NCI-H1092 (cell line): ENCODE measurements at regions not wholly inside any gene's neighbourhood (a gene's known extent, or its start where the extent isn't known, plus 50 kb on each side); places are given as distances from the start of the nearest gene placed in this dataset.

Source experiments
- DNase-seq: peaks from one replicate; lab custom pipeline; 2025; lab: John Stamatoyannopoulos, UW

GRCh38 chr4:35189988-35190613 lies 1054.2 kb downstream of the ARAP2 start:
- DNase-seq, result no peak

GRCh38 chr4:35201403-35201802 lies 1042.9 kb downstream of the ARAP2 start:
- no peak for DNase-seq

GRCh38 chr4:35216636-35217035 lies 1027.7 kb downstream of the ARAP2 start:
- no peak for DNase-seq

- no peak for DNase-seq
Observed at GRCh38 chr4:35217331-35217730, 1027.0 kb downstream of the ARAP2 start.

GRCh38 chr4:35228313-35228712 lies 1016.0 kb downstream of the ARAP2 start:
- DNase-seq, result no peak

GRCh38 chr4:35229021-35229420 lies 1015.3 kb downstream of the ARAP2 start:
- DNase-seq, result no peak

- no peak for DNase-seq
Observed at GRCh38 chr4:35237924-35238323, 1006.4 kb downstream of the ARAP2 start.

- DNase-seq, result no peak
Observed at GRCh38 chr4:35238793-35239192, 1005.5 kb downstream of the ARAP2 start.

GRCh38 chr4:35246493-35246892 lies 997.8 kb downstream of the ARAP2 start:
- DNase-seq, result no peak

- no peak for DNase-seq
Observed at GRCh38 chr4:35247047-35247446, 997.3 kb downstream of the ARAP2 start.

GRCh38 chr4:35250331-35250730 lies 994.0 kb downstream of the ARAP2 start:
- DNase-seq, result no peak

- DNase-seq, result no peak
Observed at GRCh38 chr4:35250761-35251160, 993.6 kb downstream of the ARAP2 start.

GRCh38 chr4:35252071-35252470 lies 992.2 kb downstream of the ARAP2 start:
- DNase-seq, result no peak

GRCh38 chr4:35252866-35253265 lies 991.4 kb downstream of the ARAP2 start:
- no peak for DNase-seq

- no peak for DNase-seq
Observed at GRCh38 chr4:35253331-35253730, 991.0 kb downstream of the ARAP2 start.

- no peak for DNase-seq
Observed at GRCh38 chr4:35286434-35286833, 957.9 kb downstream of the ARAP2 start.

GRCh38 chr4:35300996-35301774 lies 943.1 kb downstream of the ARAP2 start:
- no peak for DNase-seq

GRCh38 chr4:35315419-35315818 lies 928.9 kb downstream of the ARAP2 start:
- no peak for DNase-seq

GRCh38 chr4:35325908-35326453 lies 918.3 kb downstream of the ARAP2 start:
- no peak for DNase-seq

GRCh38 chr4:35342833-35343232 lies 901.5 kb downstream of the ARAP2 start:
- no peak for DNase-seq

- DNase-seq, result no peak
Observed at GRCh38 chr4:35347276-35347675, 897.0 kb downstream of the ARAP2 start.

GRCh38 chr4:35358001-35358584 lies 886.2 kb downstream of the ARAP2 start:
- no peak for DNase-seq

- no peak for DNase-seq
Observed at GRCh38 chr4:35364321-35364870, 879.9 kb downstream of the ARAP2 start.
